ENCODE measurements at regions not wholly inside any gene's neighbourhood (a gene's known extent, or its start where the extent isn't known, plus 50 kb on each side); places are given as distances from the start of the nearest gene placed in this dataset.
"Not testable (repeated sequence)": the region's sequence is repeated elsewhere in the genome, so short reads cannot be mapped to it uniquely, and the experiment has no call there.

- no peak overlapping the region for H3K4me3 ChIP-seq
- no peak for DNase-seq (ENCODE audit: low spot score in 2 of 2)
- 46% methylated on average over 2 of the region's 3 CpGs for WGBS
- H3K36me3 ChIP-seq, result no peaks in the 10 kb centered on the region
- H3K9me3 ChIP-seq, result no peaks in the 10 kb centered on the region
- peaks cover 88% of the 10 kb centered on the region for H3K27me3 ChIP-seq
- no peak overlapping the region for H3K27ac ChIP-seq
- H3K4me1 ChIP-seq, result peaks cover 17% of the 10 kb centered on the region
- TF ChIP-seq POLR2A (IDR thresholded peaks at IDR 0.05) (no peak), EP300 (IDR thresholded peaks at IDR 0.05) (no peak), POLR2AphosphoS5 (IDR thresholded peaks at IDR 0.05) (no peak)
- TF ChIP-seq, protein P1, sequence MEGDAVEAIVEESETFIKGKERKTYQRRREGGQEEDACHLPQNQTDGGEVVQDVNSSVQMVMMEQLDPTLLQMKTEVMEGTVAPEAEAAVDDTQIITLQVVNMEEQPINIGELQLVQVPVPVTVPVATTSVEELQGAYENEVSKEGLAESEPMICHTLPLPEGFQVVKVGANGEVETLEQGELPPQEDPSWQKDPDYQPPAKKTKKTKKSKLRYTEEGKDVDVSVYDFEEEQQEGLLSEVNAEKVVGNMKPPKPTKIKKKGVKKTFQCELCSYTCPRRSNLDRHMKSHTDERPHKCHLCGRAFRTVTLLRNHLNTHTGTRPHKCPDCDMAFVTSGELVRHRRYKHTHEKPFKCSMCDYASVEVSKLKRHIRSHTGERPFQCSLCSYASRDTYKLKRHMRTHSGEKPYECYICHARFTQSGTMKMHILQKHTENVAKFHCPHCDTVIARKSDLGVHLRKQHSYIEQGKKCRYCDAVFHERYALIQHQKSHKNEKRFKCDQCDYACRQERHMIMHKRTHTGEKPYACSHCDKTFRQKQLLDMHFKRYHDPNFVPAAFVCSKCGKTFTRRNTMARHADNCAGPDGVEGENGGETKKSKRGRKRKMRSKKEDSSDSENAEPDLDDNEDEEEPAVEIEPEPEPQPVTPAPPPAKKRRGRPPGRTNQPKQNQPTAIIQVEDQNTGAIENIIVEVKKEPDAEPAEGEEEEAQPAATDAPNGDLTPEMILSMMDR (IDR thresholded peaks at IDR 0.05), result no peak
Measured at GRCh38 chr10:100660945-100661344, 84.4 kb upstream of the PAX2 start.

DNA sequence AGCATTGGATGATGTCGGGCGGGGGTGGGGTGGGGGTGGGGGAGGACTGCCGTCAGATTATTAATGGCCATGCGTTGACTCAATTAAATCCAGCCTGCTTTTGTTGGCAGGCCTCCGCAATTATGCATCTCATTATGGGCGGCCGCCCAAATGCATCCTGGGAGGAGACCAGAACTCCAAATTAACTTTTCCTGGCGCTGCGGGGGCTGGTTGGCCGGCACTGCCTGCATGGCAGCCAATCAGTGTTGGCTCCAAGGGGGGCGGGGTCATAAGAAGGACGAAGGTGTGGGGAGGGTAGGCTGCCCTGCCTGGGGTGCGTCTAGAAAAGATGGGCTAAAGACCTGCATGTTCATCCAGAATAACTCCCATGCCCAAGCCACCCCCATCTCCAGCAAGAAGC, 83.9 kb upstream of the PAX2 start:
- Histone ChIP-seq H3K27me3 (peaks cover 87% of the 10 kb centered on the region), H3K9me3 (no peaks in the 10 kb centered on the region), H3K4me1 (peaks cover 11% of the 10 kb centered on the region), H3K36me3 (no peaks in the 10 kb centered on the region), H3K4me3 (no peak overlapping the region), H3K27ac (no peak overlapping the region)
- 47% methylated on average over 13 of the region's 13 CpGs for WGBS
- DNase-seq (ENCODE audit: low spot score in 2 of 2), result no peak
- TF ChIP-seq, protein P1 (IDR thresholded peaks at IDR 0.05), result no peak
- TF ChIP-seq POLR2AphosphoS5 (IDR thresholded peaks at IDR 0.05) (no peak), EP300 (IDR thresholded peaks at IDR 0.05) (no peak), POLR2A (IDR thresholded peaks at IDR 0.05) (no peak)

GRCh38 chr10:100662067-100662466, 83.3 kb upstream of the PAX2 start:
- no peak overlapping the region for H3K4me3 ChIP-seq
- H3K27me3 ChIP-seq, result peaks cover 87% of the 10 kb centered on the region
- DNase-seq (ENCODE audit: low spot score in 2 of 2), result no peak
- no peaks in the 10 kb centered on the region for H3K36me3 ChIP-seq
- TF ChIP-seq POLR2AphosphoS5 (IDR thresholded peaks at IDR 0.05), result no peak
- TF ChIP-seq, protein P1 (IDR thresholded peaks at IDR 0.05), result no peak
- no peak for TF ChIP-seq POLR2A (IDR thresholded peaks at IDR 0.05)
- TF ChIP-seq EP300 (IDR thresholded peaks at IDR 0.05), result no peak
- H3K4me1 ChIP-seq, result peaks cover 6% of the 10 kb centered on the region
- no peaks in the 10 kb centered on the region for H3K9me3 ChIP-seq
- WGBS, result 49% methylated on average over 7 of the region's 7 CpGs
- H3K27ac ChIP-seq, result no peak overlapping the region

DNA sequence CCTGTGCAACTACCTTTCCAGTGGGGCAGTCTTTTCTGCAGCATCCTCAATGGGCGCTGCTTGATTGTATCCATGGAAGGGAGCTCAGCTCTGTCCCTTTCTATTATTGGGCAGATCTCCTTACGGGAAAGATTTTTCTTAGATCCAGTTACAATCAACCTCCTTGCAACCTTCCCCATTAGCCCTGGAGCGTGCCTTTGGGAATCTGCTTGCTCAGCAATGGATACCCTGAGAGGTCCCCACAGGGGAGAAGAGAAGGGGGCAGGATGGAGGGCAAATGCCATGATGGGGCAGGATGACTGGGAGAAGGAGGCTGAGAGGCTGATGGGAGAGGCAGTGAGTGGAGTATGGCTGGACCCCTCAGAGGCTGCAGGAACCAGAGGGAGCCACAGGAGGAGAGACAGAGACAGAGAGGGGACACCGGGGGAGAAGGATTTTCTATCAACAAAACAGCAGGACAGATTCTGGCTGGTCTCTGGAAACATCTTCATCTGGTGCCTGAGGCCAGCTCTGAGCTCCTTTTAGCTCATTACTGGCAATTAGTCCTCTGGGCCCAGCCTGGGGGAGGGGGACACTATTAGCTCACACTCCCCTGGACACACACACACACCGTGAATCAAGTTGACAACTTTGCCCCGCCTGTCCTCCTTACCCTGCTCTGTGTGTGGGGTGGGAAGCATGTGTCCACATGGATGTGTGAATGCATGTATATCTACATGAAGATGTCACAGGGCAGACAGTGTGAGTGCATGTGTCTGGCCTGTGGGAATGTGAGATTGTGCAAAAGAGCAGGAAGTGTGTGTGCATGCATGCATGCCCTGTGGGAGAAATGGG, 80.8 kb upstream of the PAX2 start:
- peaks cover 87% of the 10 kb centered on the region for H3K27me3 ChIP-seq
- H3K4me3 ChIP-seq, result no peak overlapping the region
- peaks cover 3% of the 10 kb centered on the region for H3K4me1 ChIP-seq
- TF ChIP-seq POLR2A (IDR thresholded peaks at IDR 0.05), result no peak
- TF ChIP-seq, protein P1 (IDR thresholded peaks at IDR 0.05), result no peak
- no peak for TF ChIP-seq POLR2AphosphoS5 (IDR thresholded peaks at IDR 0.05)
- TF ChIP-seq EP300 (IDR thresholded peaks at IDR 0.05), result no peak
- no peak for DNase-seq (ENCODE audit: low spot score in 2 of 2)
- no peak overlapping the region for H3K27ac ChIP-seq
- no peaks in the 10 kb centered on the region for H3K9me3 ChIP-seq
- no peaks in the 10 kb centered on the region for H3K36me3 ChIP-seq
- WGBS, result 54% methylated on average over 5 of the region's 6 CpGs

DNA sequence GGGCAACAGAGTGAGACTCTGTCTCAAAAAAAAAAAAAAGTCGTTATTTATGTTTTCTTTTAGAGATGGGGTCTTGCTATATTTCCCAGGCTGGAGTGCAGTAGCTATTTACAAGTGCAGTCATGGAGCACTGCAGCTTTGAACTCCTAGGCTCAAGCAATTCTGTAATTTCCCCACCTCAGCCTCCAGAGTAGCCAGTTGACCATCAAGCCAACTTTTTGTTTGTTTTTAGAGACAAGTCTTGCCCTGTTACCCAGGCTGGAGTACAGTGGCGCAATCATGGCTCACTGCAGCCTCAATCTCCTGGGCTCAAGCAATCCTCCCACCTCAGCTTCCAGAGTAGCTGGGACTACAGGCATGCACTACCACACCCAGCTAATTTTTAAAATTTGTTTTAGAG, 78.7 kb upstream of the PAX2 start:
- H3K4me1 ChIP-seq; H3K36me3 ChIP-seq; H3K27ac ChIP-seq; H3K9me3 ChIP-seq; DNase-seq (ENCODE audit: low spot score in 2 of 2); H3K4me3 ChIP-seq: not testable (repeated sequence)
- peaks cover 87% of the 10 kb centered on the region for H3K27me3 ChIP-seq
- WGBS, result 81% methylated on average over 2 of the region's 2 CpGs
